Gastrocnemius medialis (tissue), 4 donors: ENCODE measurements at regions not wholly inside any gene's neighbourhood (a gene's known extent, or its start where the extent isn't known, plus 50 kb on each side); places are given as distances from the start of the nearest gene placed in this dataset.

Experiments used
- ATAC-seq, 2 donors: fragments of 150-250 bp; one replicate each; pipeline ENCODE4 v1.9.1; 2016
- DNase-seq, 2 donors: peaks; one replicate each; pipeline ENCODE4 v3.0.0-alpha.2; 2019
- H3K27ac ChIP-seq, 4 donors: fragments of 200-600 bp; sonication (generic); 1 replicate in 1 of 4; 2 replicates in 3 of 4; pipeline ENCODE4 v1.5.1; 2016 to 2018; ENCODE audit warnings: mild to moderate bottlenecking in 2 of 4, moderate library complexity in 1 of 4
- H3K27me3 ChIP-seq, 3 donors: fragments of 200-600 bp; sonication (generic) in 2 of 3; 1 replicate in 1 of 3; 2 replicates in 2 of 3; pipeline versions ENCODE4 v1.5.1 to v1.6.0; 2016 to 2019; ENCODE audit warnings: mild to moderate bottlenecking in 1 of 3, moderate library complexity in 1 of 3
- H3K36me3 ChIP-seq, 2 donors: fragments of 200-600 bp; sonication (generic) in 1 of 2; one replicate each; pipeline ENCODE4 v1.5.1; 2017 to 2018
- H3K4me1 ChIP-seq, 2 donors: fragments of 200-600 bp; sonication (generic) in 1 of 2; one replicate each; pipeline ENCODE4 v1.5.1; 2016 to 2017; ENCODE audit warnings: mild to moderate bottlenecking in 2 of 2
- H3K4me3 ChIP-seq, 4 donors: fragments of 200-600 bp; sonication (generic) in 3 of 4; 1 replicate in 1 of 4; 2 replicates in 3 of 4; pipeline ENCODE4 v1.5.1; 2016 to 2019; ENCODE audit warnings: mild to moderate bottlenecking in 2 of 4
- H3K9me3 ChIP-seq, 3 donors: fragments of 200-600 bp; sonication (generic) in 2 of 3; 1 replicate in 1 of 3; 2 replicates in 2 of 3; pipeline ENCODE4 v1.5.1; 2016 to 2019
- CTCF ChIP-seq, 5 experiments: fragments of 450-650 bp in 3 of 5; fragments of 200-600 bp in 2 of 5; sonication (generic) in 2 of 5; IDR thresholded peaks in 4 of 5; conservative IDR thresholded peaks in 1 of 5; 1 replicate in 4 of 5; 2 replicates in 1 of 5; pipeline ENCODE4 v1.5.1; 2016 to 2019; ENCODE audit warnings: antibody characterized with exemption in 5 of 5, mild to moderate bottlenecking in 3 of 5, moderate library complexity in 3 of 5
- POLR2A ChIP-seq, 2 donors: fragments of 450-650 bp; IDR thresholded peaks; one replicate each; pipeline ENCODE4 v1.6.1; 2017; ENCODE audit warnings: antibody characterized with exemption in 2 of 2, mild to moderate bottlenecking in 2 of 2, moderate library complexity in 2 of 2
- in situ Hi-C, 4 donors: fragments of 200-750 bp; cut with MboI; loops; one replicate each; pipeline versions ENCODE4 v1.15.0 to v1.8.0; 2017; ENCODE audit warnings: low sequenced_read_pairs in 4 of 4
- intact Hi-C: fragments of 100-400 bp; cut with DNase I; formaldehyde crosslinking; loops from one replicate; pipeline ENCODE4 v1.15.1; 2023; ENCODE audit warnings: low total_unique reads

GRCh38 chr12:27193854-27194544 lies 50.1 kb upstream of the STK38L start:
- no peaks in the 10 kb centered on the region for H3K27me3 ChIP-seq
- intact Hi-C loops = no loop called here
- in situ Hi-C loops = no loop called here
- ATAC-seq = no peak
- no peak overlapping the region for H3K4me3 ChIP-seq
- H3K36me3 ChIP-seq = no peaks in the 10 kb centered on the region
- no peak for DNase-seq
- no peak for TF ChIP-seq POLR2A (IDR thresholded peaks at IDR 0.05)
- TF ChIP-seq CTCF (IDR thresholded peaks at IDR 0.05 in 4 of 5, conservative IDR thresholded peaks at IDR 0.05 in 1 of 5) = no peak
- no peaks in the 10 kb centered on the region for H3K9me3 ChIP-seq
- peak overlapping the region in 1 of 4 donors; percentile 14 for H3K27ac ChIP-seq
- peaks cover 0 to 8% of the 10 kb centered on the region in 2 donors for H3K4me1 ChIP-seq
